HG03575 (cell line): ENCODE measurements at regions not wholly inside any gene's neighbourhood (a gene's known extent, or its start where the extent isn't known, plus 50 kb on each side); places are given as distances from the start of the nearest gene placed in this dataset.
"Not testable (repeated sequence)": the region's sequence is repeated elsewhere in the genome, so short reads cannot be mapped to it uniquely, and the experiment has no call there.

ENCODE experiments used
- ATAC-seq: cut with Tn5 transposase; IDR thresholded peaks from one replicate; pipeline ENCODE4 v1.9.1; 2021; ENCODE audit not compliant: unreplicated experiment, insufficient number of reproducible peaks, low FRiP score; ENCODE audit errors: extremely low read depth

DNA sequence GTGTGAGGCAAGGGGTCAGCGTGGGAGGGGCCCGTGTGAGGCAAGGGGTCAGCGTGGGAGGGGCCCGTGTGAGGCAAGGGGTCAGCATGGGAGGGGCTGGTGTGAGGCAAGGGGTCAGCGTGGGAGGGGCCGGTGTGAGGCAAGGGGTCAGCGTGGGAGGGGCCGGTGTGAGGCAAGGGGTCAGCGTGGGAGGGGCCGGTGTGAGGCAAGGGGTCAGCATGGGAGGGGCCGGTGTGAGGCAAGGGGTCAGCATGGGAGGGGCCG, 119.2 kb downstream of the SEPTIN14 start:
- not testable (repeated sequence) for ATAC-seq

DNA sequence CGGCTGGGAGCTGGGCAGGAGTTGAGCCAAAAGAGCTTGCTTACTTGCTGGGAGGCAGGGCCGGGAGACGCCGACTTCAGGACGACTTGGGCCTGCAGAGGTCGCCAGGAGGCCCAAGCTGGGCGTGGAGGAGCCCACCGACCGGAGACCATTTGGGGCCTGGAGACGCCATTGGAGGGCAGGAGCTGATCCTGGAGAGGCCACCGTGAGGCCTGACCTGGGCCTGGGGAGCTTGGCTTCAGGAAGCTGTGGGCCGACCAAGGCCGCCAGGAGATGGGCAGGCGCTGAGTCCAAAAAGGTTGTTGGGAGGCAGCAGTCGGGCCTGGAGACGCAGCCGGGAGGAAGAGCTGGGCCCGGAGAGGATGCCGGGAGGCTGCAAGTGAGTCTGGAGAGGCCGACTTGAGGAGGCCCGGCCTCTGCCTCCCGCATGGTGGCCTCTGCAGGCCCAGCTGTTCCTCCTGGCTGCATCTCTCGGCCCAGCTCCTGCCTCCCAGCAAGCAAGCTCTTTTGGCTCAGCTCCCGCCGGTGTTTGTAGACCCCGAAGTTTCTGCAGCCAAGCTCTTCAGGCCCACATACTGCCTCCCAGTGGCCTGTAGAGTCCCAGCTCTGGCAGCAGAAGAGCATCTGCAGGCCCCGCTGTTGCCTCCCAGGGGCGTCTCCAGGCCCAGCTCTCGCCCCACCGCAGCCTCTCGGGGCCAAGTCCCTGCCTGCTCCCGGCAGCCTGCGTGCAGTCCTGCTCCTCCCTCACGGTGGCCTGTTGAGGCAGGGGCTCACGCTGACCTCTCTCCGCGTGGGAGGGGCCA, 119.7 kb downstream of the SEPTIN14 start:
- ATAC-seq: not testable (repeated sequence)

DNA sequence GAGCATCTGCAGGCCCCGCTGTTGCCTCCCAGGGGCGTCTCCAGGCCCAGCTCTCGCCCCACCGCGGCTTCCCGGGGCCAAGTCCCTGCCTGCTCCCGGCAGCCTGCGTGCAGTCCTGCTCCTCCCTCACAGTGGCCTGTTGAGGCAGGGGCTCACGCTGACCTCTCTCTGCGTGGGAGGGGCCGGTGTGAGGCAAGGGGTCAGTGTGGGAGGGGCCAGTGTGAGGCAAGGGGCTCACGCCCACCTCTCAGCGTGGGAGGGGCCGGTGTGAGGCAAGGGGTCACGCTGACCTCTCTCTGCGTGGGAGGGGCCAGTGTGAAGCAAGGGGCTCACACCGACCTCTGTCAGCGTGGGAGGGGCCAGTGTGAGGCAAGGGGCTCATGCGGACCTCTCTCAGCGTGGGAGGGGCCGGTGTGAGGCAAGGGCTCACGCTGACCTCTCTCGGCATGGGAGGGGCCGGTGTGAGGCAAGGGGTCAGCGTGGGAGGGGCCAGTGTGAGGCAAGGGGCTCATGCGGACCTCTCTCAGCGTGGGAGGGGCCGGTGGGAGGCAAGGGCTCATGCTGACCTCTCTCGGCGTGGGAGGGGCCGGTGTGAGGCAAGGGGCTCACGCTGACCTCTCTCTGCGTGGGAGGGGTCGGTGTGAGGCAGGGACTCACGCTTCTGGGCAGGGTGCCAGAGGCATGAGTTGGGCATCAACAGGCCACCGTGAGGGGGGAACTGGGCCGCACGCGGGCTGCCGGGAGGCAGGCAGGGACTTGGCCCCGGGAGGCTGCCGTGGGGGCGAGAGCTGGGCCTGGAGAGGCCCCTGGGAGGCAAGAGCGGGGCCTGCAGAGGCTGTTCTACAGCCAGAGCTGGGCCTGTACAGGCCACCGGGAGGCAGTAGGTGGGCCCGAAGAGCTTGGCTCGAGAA, 120.6 kb downstream of the SEPTIN14 start:
- ATAC-seq: not testable (repeated sequence)

DNA sequence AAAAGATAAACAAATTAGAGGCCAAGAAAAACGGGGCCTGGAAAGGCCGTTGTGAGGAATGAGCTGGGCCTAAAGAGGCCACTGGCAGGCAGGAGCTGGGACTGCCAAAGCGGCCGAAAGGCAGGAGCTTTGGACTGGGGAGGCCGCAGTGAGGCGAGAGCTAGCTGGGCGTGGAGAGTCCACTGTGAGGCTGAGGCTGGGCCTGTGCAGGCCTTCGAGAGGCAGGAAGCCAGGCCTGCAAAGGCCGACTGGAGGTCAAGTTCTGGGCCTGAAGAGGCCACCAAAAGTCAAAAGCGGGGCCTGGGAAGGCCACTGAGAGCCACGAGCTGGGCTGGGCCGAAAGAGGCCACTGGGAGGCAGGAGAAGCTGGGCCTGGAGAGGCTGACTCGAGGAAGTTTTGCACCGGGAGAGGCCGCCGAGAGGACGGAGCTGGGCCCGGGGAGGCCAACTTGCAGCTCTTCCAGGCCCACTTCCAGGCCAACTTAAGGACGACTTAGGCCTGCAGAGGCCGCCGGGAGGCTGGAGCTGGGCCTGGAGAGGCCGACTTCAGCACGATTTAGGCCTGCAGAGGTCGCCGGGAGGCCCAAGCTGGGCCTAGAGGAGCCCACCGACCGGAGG, 121.8 kb downstream of the SEPTIN14 start:
- ATAC-seq: not testable (repeated sequence)

DNA sequence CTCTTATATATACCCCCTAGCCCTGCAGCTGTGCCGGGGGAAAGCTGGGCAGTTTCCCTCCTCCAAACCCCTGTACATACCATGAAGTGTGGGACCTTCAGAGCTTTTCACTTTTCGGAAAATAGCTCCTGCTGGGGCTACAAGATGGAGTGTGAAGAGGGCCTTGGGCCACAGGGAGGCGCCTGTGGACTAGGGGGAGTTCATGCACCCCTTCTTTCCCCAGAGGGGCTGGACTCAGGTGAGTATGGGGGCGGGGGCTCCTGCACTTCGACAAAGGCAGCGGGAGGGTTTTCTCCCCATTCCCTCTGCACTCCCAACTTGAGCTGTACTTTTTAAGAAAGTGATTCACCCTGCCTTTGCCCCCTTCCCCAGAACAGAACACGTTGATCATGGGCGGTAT, 122.5 kb downstream of the SEPTIN14 start:
- ATAC-seq: not testable (repeated sequence)

DNA sequence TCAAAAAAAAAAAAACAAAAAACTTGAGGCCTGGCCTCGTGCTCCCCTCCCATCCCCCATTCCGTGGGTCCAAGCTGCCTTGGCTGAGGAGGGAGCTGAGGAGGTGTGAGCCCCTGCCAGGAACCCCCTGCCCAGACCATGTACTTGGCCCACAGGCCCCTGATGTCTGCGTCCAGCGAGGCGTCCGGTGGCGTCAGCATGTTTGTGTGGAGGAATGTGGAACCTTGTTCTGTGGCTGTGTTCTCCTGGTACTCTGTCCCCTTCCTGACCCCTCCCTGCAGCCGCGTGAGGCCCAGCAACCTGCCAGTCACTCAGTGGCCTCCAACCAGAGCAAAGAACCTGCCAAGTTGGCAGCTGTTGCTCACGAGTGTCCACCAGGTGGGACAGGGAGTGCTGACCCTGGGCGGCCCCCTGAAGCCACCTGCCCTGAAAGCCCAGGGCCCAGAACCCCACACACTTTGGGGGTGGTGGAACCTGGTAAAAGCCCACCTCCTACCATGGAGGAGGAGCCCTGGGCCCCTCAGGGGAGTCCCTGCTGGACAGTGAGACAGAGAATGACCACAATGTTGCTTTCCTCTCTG, 125.8 kb downstream of the SEPTIN14 start:
- not testable (repeated sequence) for ATAC-seq

DNA sequence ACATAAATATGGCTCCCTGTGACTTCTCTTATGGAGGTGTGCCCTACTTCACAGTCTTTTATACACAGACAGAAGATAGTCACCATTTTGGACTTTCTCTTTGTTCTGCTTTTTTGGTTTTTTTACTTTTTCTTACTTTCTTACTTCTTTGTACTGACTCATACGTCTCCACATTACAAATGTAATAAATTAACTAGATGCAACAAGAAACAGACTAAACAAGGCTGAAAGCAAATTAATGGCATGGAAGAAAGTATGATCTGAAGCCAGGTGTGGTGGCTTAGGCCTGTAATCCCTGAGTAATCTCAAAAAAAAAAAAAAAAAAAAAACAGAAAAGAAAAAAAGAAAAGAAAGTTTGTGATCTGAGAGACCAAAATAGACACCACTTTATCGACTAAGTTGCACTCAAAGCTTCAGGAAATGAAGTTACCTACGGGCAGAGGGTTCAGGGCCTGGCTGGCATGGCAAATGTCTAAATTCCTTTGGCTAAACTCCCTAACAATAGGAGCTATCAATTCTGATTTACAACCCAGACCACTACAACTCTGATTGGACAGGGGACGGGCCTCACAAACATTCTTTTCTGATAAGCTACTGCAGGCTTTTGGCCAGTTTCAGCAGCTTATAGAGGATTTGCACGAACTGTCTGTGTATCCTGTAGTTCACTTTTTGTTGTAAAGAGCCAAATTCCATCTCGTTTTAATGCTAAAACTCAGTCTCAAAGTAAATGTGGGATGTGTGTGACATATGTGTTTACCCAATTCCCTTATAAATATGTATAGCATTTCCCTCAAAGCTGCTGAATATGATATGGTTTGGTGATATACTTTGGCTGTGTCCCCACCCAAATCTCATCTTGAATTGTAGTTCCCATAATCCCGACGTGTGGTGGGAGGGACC, 129.1 kb downstream of the SEPTIN14 start:
- ATAC-seq: no peak

DNA sequence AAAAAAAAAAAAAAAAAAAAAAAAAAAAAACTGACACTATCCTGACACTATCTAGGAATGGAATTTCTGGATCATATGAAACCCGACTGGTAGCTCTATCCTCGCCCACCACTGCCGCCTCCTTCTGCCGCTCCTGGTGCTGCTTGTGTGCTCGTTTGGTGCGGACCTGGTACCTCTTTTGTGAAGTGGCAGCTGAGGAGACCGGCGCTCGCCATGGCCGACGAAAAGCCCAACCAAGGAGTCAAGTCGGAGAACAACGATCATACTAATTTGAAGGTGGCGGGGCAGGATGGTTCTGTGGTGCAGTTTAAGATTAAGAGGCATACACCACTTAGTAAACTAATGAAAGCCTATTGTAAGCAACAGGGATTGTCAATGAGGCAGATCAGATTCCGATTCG, 130.6 kb downstream of the SEPTIN14 start:
- ATAC-seq: no peak

DNA sequence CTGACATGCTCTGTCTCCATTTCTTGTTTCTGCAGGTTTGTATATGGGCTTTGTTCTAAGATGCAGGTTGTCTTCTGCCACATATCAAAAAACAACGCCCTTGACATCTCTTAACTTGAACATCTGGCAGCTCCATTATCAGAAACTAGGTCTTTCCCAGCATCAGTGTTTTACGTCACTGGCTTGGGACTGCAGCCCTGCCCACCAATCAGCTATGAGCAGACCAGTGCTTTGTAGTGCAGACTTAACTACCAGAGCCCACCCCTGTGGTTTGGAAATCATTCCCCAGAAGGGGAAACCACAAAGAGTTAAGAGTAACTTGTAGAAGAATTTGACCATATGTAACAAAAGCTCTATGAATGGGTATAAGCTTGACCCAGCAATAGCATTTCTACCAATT, 132.4 kb downstream of the SEPTIN14 start:
- ATAC-seq: no peak

DNA sequence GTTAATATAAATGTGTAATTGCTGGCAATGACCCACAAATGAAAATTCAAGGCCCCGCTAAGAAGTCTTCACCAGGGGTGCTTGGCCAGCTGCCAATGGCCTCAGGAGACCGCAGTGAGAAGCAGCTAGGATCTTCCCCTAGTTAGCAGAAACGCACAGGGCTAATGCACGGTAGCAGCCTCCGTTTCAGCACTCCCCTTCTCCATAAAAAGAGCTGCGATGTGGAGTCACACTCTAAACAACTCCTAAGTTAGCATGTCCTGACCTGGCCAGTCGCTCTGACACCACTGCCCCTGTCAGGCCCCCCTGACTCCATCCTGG, 139.0 kb downstream of the SEPTIN14 start:
- no peak for ATAC-seq

DNA sequence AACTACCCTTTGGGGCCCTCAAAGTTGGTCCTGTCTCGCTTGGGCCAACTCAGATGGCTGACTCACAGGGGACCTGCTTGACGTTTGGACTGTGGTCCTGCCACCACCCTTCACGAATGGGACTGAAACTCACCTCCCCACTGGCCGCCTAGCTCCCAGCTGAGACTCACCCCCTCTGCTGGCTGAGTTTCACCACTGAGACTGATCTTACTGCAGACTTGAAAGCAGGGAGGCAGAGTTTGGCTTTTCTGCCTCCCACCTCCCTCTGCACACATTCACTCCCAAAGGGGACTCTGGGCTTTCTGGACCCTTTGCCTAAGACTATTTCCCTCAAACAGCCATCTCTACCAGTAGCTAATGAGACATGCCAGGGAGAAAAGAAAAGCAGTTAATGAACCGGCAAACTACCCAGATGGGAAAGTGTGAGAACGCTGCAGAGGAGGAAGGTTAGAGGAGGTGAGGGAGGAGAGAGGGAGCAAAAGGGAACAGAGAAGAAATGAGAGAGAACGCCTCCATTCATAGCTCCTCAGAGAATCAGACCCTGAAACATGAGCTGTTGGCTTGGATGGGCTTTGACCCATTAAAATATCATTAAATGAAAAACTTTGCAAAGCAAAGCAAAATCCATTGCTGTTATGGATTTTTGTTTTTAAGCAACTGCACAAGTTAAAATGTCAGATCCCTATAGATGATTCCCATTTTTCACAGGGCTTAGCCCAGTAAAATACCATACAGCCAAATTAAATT, 139.5 kb downstream of the SEPTIN14 start:
- ATAC-seq: peak; percentile 58

DNA sequence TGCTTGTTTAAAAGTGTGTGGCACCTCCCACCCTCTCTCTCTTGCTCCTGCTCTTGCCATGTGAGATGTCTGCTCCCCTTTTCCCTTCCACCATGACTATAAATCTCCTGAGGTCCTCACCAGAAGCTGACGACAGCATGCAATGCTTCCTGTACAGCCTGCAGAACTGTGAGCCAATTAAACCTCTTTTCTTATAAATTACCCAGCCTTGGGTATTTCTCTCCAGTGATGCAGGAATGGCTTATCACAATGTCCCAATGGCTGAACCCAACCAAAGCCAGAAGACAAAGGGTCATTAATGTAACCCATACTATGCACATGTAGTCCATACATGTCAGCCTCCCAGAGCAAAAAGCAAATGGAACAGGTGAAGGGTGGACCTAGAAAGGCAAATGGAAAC, 141.5 kb downstream of the SEPTIN14 start:
- ATAC-seq: not testable (repeated sequence)

DNA sequence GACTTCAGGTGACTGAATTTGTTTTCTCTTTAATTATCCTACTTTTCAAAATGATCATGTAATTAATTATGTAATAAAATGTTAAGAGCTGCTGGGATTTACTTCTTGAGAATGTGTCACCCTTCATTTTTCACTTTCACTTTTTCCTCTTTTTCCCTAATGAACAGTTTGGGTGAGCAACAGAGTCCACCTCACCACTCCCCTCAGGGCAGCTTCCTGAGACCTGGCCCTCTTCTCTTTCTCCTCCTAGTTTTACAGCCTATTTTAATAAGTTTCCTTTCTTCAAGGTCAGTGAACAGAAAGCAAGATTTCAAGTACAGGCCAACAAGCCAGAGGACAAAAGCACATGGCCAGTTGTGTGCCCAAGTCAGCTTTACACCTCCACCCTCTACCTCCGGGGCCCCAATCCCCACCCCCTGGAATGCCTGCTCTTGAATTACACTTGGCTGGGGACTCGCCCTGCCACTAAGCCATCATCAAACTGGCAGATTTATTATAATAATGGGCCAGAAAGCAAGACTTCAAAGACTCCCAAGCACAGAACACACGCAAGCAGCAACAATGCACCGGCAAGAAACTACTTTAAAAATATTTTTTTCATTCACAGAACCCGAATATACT, 143.1 kb upstream of the VOPP1 start:
- not testable (repeated sequence) for ATAC-seq

DNA sequence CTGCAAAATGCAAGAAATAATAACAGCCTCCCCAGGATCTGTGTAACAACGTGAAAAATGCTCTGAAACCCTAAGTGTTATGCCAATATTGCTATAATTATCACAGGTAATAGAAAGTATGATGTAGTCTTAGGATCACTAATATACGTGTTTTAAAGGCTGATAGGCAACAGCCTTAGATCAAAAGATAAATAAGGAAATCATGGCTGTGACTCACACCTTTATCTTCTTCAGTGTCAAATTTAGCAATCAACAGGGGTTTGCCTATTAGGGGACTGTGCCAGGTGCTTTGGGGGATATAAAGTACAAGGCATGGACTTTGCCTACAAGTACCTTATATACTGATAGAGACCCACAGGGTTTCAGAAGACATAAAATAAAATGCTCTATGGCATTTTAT, 142.1 kb upstream of the VOPP1 start:
- ATAC-seq: not testable (repeated sequence)

DNA sequence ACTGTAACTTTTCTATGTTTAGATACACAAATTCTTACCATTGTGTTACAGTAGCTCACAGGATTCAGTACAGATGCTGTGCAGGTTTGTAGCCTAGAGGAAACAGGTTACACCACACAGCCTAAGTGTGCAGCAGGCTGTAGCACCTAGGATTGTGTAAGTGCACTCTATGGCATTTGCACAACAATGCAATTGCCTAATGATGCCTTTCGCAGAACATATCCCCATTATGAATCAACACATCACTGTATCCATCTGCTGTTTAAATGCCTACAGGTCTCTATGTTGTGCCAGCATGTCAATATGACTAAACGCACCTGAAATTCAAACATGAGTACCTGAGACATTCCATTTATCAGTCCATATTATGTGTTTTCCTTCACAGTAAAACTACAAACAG, 138.0 kb upstream of the VOPP1 start:
- not testable (repeated sequence) for ATAC-seq

DNA sequence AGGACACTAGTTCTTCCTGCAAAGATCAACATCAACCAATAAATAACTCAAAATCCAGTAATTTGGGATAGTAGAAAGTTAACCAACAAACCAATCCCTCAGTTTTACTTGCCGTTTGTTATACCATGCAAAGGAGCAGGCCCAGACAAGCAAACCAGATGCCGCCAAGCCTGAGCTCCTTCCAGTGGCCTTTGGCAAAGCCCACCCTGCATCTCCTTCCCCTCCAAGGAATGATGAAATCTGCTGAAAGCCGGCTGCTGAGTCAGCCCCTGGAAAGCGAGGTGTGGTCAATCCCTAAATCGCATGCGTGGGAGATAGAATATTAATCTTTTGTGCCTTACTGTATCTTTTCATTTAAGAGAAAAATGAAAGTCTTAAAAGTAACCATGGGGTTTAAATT, 135.7 kb upstream of the VOPP1 start:
- ATAC-seq: not testable (repeated sequence)

DNA sequence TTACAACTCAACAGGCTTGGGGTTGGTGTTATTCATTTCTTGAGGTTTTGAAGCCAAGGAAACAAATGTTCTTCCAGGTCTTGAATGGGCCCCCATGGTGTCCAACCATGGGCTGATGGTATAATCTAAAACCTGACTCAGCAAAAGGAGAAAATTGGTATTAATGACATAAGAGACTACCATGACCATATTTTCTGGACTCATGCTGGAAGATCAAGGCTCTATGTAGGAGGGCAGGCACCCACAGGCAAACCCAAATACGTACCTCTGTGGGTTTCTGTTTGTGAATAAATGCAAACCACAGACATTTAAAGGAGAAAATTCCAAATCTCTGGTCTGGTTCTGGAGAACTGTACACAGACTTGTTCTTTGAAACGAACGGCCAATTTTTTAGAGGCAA, 135.1 kb upstream of the VOPP1 start:
- not testable (repeated sequence) for ATAC-seq
